KBM-7 (cell line): ENCODE measurements at regions not wholly inside any gene's neighbourhood (a gene's known extent, or its start where the extent isn't known, plus 50 kb on each side); places are given as distances from the start of the nearest gene placed in this dataset.

Source experiments
- DNase-seq: peaks from one replicate; pipeline ENCODE4 v3.0.0-alpha.2; 2015
- in situ Hi-C: fragments of 300-500 bp; cut with MboI; formaldehyde crosslinking; loops from 2 replicates; pipeline ENCODE4 v1.14.3; 2020; ENCODE audit warnings: low sequenced_read_pairs, low pct_unique_long_range_greater_than_20kb, mixed read lengths

GRCh38 chr20:24379484-24379927 is 89.9 kb upstream of the SYNDIG1 start:
- DNase-seq: no peak
- in situ Hi-C loops: no loop called here

GRCh38 chr20:24378661-24379483 is 90.6 kb upstream of the SYNDIG1 start:
- in situ Hi-C loops: no loop called here
- DNase-seq: no peak

- DNase-seq: no peak
- in situ Hi-C loops: no loop called here
Measured at GRCh38 chr20:24376311-24377099, 92.9 kb upstream of the SYNDIG1 start.

- DNase-seq: no peak
- in situ Hi-C loops: no loop called here
Measured at GRCh38 chr20:24373372-24373771, 96.1 kb upstream of the SYNDIG1 start.

GRCh38 chr20:24370911-24371695 is 98.3 kb upstream of the SYNDIG1 start:
- in situ Hi-C loops: no loop called here
- DNase-seq: no peak

- in situ Hi-C loops: no loop called here
- no peak for DNase-seq
Measured at GRCh38 chr20:24370249-24370648, 99.2 kb upstream of the SYNDIG1 start.

GRCh38 chr20:24368253-24368652 is 101.2 kb upstream of the SYNDIG1 start:
- no peak for DNase-seq
- in situ Hi-C loops: no loop called here

- in situ Hi-C loops: no loop called here
- DNase-seq: no peak
Measured at GRCh38 chr20:24366336-24367004, 103.0 kb upstream of the SYNDIG1 start.

GRCh38 chr20:24365670-24366069 is 103.8 kb upstream of the SYNDIG1 start:
- in situ Hi-C loops: no loop called here
- DNase-seq: no peak

GRCh38 chr20:24364482-24364881 is 104.9 kb upstream of the SYNDIG1 start:
- no peak for DNase-seq
- in situ Hi-C loops: no loop called here

GRCh38 chr20:24363031-24363430 is 106.4 kb upstream of the SYNDIG1 start:
- in situ Hi-C loops: no loop called here
- DNase-seq: no peak

GRCh38 chr20:24362080-24362479 is 107.3 kb upstream of the SYNDIG1 start:
- DNase-seq: no peak
- in situ Hi-C loops: no loop called here

GRCh38 chr20:24361541-24361940 is 107.9 kb upstream of the SYNDIG1 start:
- no peak for DNase-seq
- in situ Hi-C loops: no loop called here

GRCh38 chr20:24360531-24360930 is 108.9 kb upstream of the SYNDIG1 start:
- in situ Hi-C loops: no loop called here
- no peak for DNase-seq

- in situ Hi-C loops: no loop called here
Measured at GRCh38 chr20:24359321-24360027, 110.0 kb upstream of the SYNDIG1 start.

GRCh38 chr20:24357931-24358330 is 111.5 kb upstream of the SYNDIG1 start:
- DNase-seq: no peak
- in situ Hi-C loops: no loop called here

More at GRCh38 chr20:24359321-24360027, 110.0 kb upstream of the SYNDIG1 start:
- DNase-seq: no peak

- no peak for DNase-seq
- in situ Hi-C loops: no loop called here
Measured at GRCh38 chr20:24357177-24357576, 112.3 kb upstream of the SYNDIG1 start.

GRCh38 chr20:24353135-24353690 is 116.2 kb upstream of the SYNDIG1 start:
- no peak for DNase-seq
- in situ Hi-C loops: no loop called here
